H1 (cell line): ENCODE measurements at regions not wholly inside any gene's neighbourhood (a gene's known extent, or its start where the extent isn't known, plus 50 kb on each side); places are given as distances from the start of the nearest gene placed in this dataset.

Experiments
- CTCF ChIA-PET: fragments of 300-600 bp; sonication (Branson Sonifier 250); formaldehyde crosslinking; loops from one replicate; lab custom pipeline; 2021; ENCODE audit not compliant: partially characterized antibody; lab: Charles Lee
- POLR2A ChIA-PET: fragments of 300-600 bp; sonication (Branson Sonifier 250); formaldehyde crosslinking; loops from one replicate; lab custom pipeline; 2021; ENCODE audit warnings: inconsistent platforms; ENCODE audit not compliant: partially characterized antibody; lab: Charles Lee
- DNase-seq, 2 experiments: peaks; one replicate each; pipeline versions ENCODE4 v3.0.0 to v3.0.0-alpha.2; 2010 to 2022; ENCODE audit warnings: low spot score in 2 of 2, low read depth in 1 of 2, mixed read lengths in 1 of 2
- FAIRE-seq: peaks from 2 replicates; lab custom pipeline; 2011; peaks lifted over from hg19 to GRCh38; lab: Jason Lieb, UNC
- H2AFZ ChIP-seq: 2 replicates; pipeline ENCODE4 v1.8.1; 2012; ENCODE audit warnings: low read length, inconsistent platforms
- H2AK5ac ChIP-seq: 2 replicates; pipeline ENCODE4 v1.6.1; 2013; ENCODE audit warnings: low read depth, low read length
- H2BK120ac ChIP-seq: replicated peaks from 2 replicates; pipeline ENCODE3; 2013; ENCODE audit warnings: low read depth, low read length, inconsistent platforms
- H2BK12ac ChIP-seq: 2 replicates; pipeline ENCODE4 v1.6.1; 2013; ENCODE audit warnings: low read depth, low read length
- H2BK15ac ChIP-seq: 2 replicates; pipeline ENCODE4 v1.6.1; 2013; ENCODE audit warnings: low read length
- H2BK20ac ChIP-seq: 2 replicates; pipeline ENCODE4 v1.6.1; 2013; ENCODE audit warnings: low read length
- H2BK5ac ChIP-seq: 2 replicates; pipeline ENCODE4 v1.6.1; 2013; ENCODE audit warnings: low read depth, low read length
- H3K14ac ChIP-seq: 2 replicates; pipeline ENCODE4 v1.6.1; 2013; ENCODE audit warnings: inconsistent platforms; ENCODE audit not compliant: insufficient read length
- H3K18ac ChIP-seq: 2 replicates; pipeline ENCODE4 v1.6.1; 2013; ENCODE audit warnings: low read length; ENCODE audit errors: extremely low read depth
- H3K23ac ChIP-seq: 2 replicates; pipeline ENCODE4 v1.6.1; 2013; ENCODE audit warnings: inconsistent platforms; ENCODE audit not compliant: insufficient read length
- H3K23me2 ChIP-seq: 2 replicates; pipeline ENCODE4 v1.6.1; 2013; ENCODE audit warnings: low read depth, low read length
- H3K27ac ChIP-seq: 2 replicates; pipeline ENCODE4 v1.6.1; 2011; ENCODE audit warnings: low read depth, low read length, inconsistent platforms
- H3K27me3 ChIP-seq, 4 experiments: replicated peaks in 1 of 4; 1 replicate in 1 of 4; 2 replicates in 3 of 4; pipeline versions ENCODE4 v1.6.1 to v1.8.1; 2011 to 2013; ENCODE audit warnings: low read length in 3 of 4, mild to moderate bottlenecking in 3 of 4, inconsistent platforms in 2 of 4, mixed read lengths in 2 of 4, moderate library complexity in 1 of 4; ENCODE audit not compliant: control insufficient read depth in 3 of 4, insufficient read depth in 3 of 4; ENCODE audit errors: extremely low read depth in 1 of 4
- H3K36me3 ChIP-seq, 4 experiments: 2 replicates each; pipeline versions ENCODE4 v1.6.1 to v1.8.1; 2011 to 2013; ENCODE audit warnings: mild to moderate bottlenecking in 4 of 4, low read length in 3 of 4, moderate library complexity in 2 of 4, control low read depth in 1 of 4, inconsistent platforms in 1 of 4; ENCODE audit not compliant: insufficient read depth in 4 of 4, control insufficient read depth in 2 of 4
- H3K4ac ChIP-seq: replicated peaks from 2 replicates; pipeline ENCODE3; 2013; ENCODE audit warnings: low read length, low read depth, mixed read lengths, inconsistent platforms; ENCODE audit not compliant: insufficient read length
- H3K4me1 ChIP-seq, 4 experiments: replicated peaks in 1 of 4; 1 replicate in 1 of 4; 2 replicates in 3 of 4; pipeline versions ENCODE4 v1.6.1 to v1.8.1; 2011 to 2013; ENCODE audit warnings: low read length in 3 of 4, inconsistent platforms in 2 of 4, mixed read lengths in 1 of 4; ENCODE audit not compliant: insufficient read depth in 4 of 4, control insufficient read depth in 3 of 4
- H3K4me2 ChIP-seq, 2 experiments: 2 replicates each; pipeline versions ENCODE4 v1.6.1 to v1.8.1; 2011 to 2013; ENCODE audit warnings: low read depth in 2 of 2, low read length in 2 of 2, control low read depth in 1 of 2, inconsistent platforms in 1 of 2, mild to moderate bottlenecking in 1 of 2; ENCODE audit not compliant: insufficient read depth in 1 of 2
- H3K4me3 ChIP-seq, 4 experiments: fragments of 200-600, 300-600 bp in 1 of 4; sonication (generic), shearing (Covaris generic), sonication (Bioruptor Twin) in 1 of 4; 2 replicates each; pipeline versions ENCODE4 v1.5.1 to v1.8.1; 2011 to 2016; ENCODE audit warnings: low read length in 4 of 4, low read depth in 3 of 4, control low read depth in 2 of 4, inconsistent platforms in 2 of 4, mild to moderate bottlenecking in 2 of 4, mixed read lengths in 1 of 4, moderate library complexity in 1 of 4; ENCODE audit not compliant: insufficient read depth in 2 of 4; ENCODE audit errors: extremely low read depth in 1 of 4
- H3K56ac ChIP-seq: replicated peaks from 2 replicates; pipeline ENCODE3; 2013; ENCODE audit warnings: low read depth, mild to moderate bottlenecking, mixed read lengths, low read length, inconsistent platforms; ENCODE audit not compliant: insufficient read length
- H3K79me1 ChIP-seq: 2 replicates; pipeline ENCODE4 v1.6.1; 2013; ENCODE audit warnings: low read depth, low read length, control low read depth
- H3K79me2 ChIP-seq, 2 experiments: 2 replicates each; pipeline versions ENCODE4 v1.6.1 to v1.8.1; 2012 to 2013; ENCODE audit warnings: low read length in 2 of 2, mild to moderate bottlenecking in 2 of 2, inconsistent platforms in 1 of 2; ENCODE audit not compliant: insufficient read depth in 2 of 2, control insufficient read depth in 1 of 2
- H3K9ac ChIP-seq, 4 experiments: replicated peaks in 1 of 4; 1 replicate in 1 of 4; 2 replicates in 3 of 4; pipeline versions ENCODE4 v1.6.1 to v1.8.1; 2011 to 2013; ENCODE audit warnings: low read depth in 3 of 4, low read length in 3 of 4, control low read depth in 2 of 4, mild to moderate bottlenecking in 2 of 4, moderate library complexity in 2 of 4, inconsistent platforms in 1 of 4; ENCODE audit errors: extremely low read depth in 1 of 4
- H3K9me3 ChIP-seq, 2 experiments: 2 replicates each; pipeline versions ENCODE4 v1.6.1 to v1.8.1; 2012 to 2013; ENCODE audit warnings: mild to moderate bottlenecking in 2 of 2, moderate library complexity in 2 of 2, control low read depth in 1 of 2, inconsistent platforms in 1 of 2, low read depth in 1 of 2, low read length in 1 of 2, mixed read lengths in 1 of 2; ENCODE audit not compliant: insufficient read depth in 2 of 2
- H4K20me1 ChIP-seq, 2 experiments: replicated peaks in 1 of 2; 2 replicates each; pipeline versions ENCODE3 to v1.8.1; 2011 to 2013; ENCODE audit warnings: inconsistent platforms in 2 of 2, low read length in 2 of 2, mild to moderate bottlenecking in 1 of 2; ENCODE audit not compliant: insufficient read depth in 2 of 2, control insufficient read depth in 1 of 2
- H4K5ac ChIP-seq: 2 replicates; pipeline ENCODE4 v1.6.1; 2013; ENCODE audit warnings: low read length, low read depth, mixed read lengths, inconsistent platforms; ENCODE audit not compliant: insufficient read length
- H4K8ac ChIP-seq: 2 replicates; pipeline ENCODE4 v1.8.0; 2013; ENCODE audit warnings: mild to moderate bottlenecking, moderate library complexity, low read length, inconsistent platforms; ENCODE audit not compliant: insufficient read depth; ENCODE audit errors: extremely low read depth
- H4K91ac ChIP-seq: replicated peaks from 2 replicates; pipeline ENCODE3; 2013; ENCODE audit warnings: low read length, mixed read lengths, inconsistent platforms; ENCODE audit not compliant: insufficient read length
- CHD7 ChIP-seq: fragments of 300-600 bp; sonication (generic); IDR thresholded peaks from 2 replicates; pipeline ENCODE4 v1.7.1; 2012; ENCODE audit warnings: low read length, moderate library complexity, mild to moderate bottlenecking, inconsistent platforms; ENCODE audit not compliant: insufficient replicate concordance

GRCh38 chr13:33379608-33380007 lies 94.1 kb upstream of the STARD13 start:
- H3K4me2 ChIP-seq, result no peak overlapping the region
- TF ChIP-seq CHD7, result no peak

More at GRCh38 chr13:33379608-33380007, 94.1 kb upstream of the STARD13 start:
- Histone ChIP-seq H2BK15ac (no peak overlapping the region), H4K5ac (no peak overlapping the region), H2AFZ (no peak overlapping the region), H4K20me1 (no peaks in the 10 kb centered on the region), H3K23ac (no peak overlapping the region), H3K36me3 (no peaks in the 10 kb centered on the region), H3K79me1 (no peaks in the 10 kb centered on the region), H3K14ac (no peak overlapping the region), H3K9me3 (no peaks in the 10 kb centered on the region), H3K79me2 (no peaks in the 10 kb centered on the region), H2AK5ac (no peak overlapping the region), H3K9ac (no peak overlapping the region), H3K27ac (no peak overlapping the region), H3K27me3 (no peaks in the 10 kb centered on the region), H2BK12ac (no peak overlapping the region), H3K18ac (no peak overlapping the region), H4K91ac (no peak overlapping the region), H3K4ac (no peak overlapping the region), H3K4me1 (peaks cover 0 to under 1% (median 0%) of the 10 kb centered on the region in 4 experiments; a peak in 2 of 7 replicates), H3K56ac (no peak overlapping the region), H2BK20ac (no peak overlapping the region), H2BK120ac (no peak overlapping the region), H3K4me3 (no peak overlapping the region), H4K8ac (no peak overlapping the region), H3K23me2 (0 out of 2 replicates have a peak, but pooled peaks cover 2% of the 10 kb centered on the region), H2BK5ac (no peak overlapping the region)
- DNase-seq, result no peak
- CTCF ChIA-PET, result interaction anchor here (1.1 to 1.2 kb wide), 2 partner anchors 12 to 18 kb away, joined by 3 read pairs; no protein-coding TSS in a partner anchor
- POLR2A ChIA-PET, result interaction anchor here (0.9 kb wide), 1 partner anchor 27 kb away, joined by 3 read pairs; no protein-coding TSS in a partner anchor
- FAIRE-seq, result no peak
